GM19463 (cell line): ENCODE measurements at regions not wholly inside any gene's neighbourhood (a gene's known extent, or its start where the extent isn't known, plus 50 kb on each side); places are given as distances from the start of the nearest gene placed in this dataset.

Source experiments
- ATAC-seq: cut with Tn5 transposase; IDR thresholded peaks from one replicate; pipeline ENCODE4 v1.9.1; 2021; ENCODE audit warnings: mild to moderate bottlenecking, moderate library complexity; ENCODE audit not compliant: unreplicated experiment

DNA sequence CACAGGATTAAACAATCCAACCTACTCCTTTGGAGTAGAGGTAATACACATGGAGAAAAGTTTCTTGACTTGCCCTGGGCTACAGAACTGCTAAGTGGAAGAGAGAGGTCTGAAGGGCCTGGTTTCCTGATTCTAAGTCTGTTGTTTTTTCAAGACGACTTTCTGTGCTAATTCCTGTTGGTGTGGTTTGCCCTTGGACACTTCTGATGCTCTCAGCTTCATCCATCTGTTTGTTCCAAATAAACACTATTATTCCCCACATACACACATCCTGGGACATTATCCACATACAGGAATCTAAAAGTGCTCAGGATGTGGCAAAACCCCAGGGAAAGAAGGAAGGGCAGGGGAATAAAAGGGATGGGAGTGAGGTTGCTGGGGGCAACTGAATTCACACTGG is 393.5 kb upstream of the TBL1XR1 start:
- no peak for ATAC-seq

DNA sequence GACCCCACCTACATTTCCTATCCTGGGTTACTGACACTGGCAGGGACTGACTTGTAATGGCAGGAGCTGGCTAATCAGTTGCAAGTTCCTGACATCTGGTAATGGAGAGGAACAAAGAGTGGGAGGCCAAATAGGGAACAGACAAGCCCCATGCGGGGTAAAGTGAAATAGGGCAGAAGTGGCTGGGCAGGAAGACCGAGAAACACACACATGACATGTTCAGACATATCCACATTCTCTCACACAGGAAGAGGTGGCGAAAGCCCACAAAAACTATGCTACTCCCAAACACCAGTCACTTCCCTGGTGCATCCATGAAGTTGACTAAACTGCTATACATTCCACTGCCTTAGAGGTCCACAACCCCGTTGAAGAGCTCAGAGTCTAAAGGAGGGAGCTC is 394.1 kb upstream of the TBL1XR1 start:
- ATAC-seq, result peak; percentile 69

DNA sequence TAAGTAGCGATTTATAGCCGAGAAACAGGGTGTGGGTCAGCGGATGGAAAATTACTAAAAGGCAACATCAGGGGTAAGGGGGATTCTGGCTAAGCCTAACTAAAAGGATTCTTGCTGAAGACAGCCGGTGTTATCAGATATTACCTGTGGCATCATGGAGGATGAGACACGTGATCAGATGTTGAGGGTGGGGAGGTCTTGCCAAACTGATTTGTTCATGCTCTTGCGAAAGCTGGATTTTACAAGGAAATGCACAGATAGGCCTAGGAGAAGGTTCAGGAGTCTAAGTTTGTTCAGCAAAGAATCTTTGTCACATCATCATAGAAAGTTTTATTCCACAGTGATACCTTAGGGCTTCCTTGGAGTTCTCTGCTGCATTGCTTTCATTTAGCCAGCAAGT is 396.8 kb upstream of the TBL1XR1 start:
- no peak for ATAC-seq

DNA sequence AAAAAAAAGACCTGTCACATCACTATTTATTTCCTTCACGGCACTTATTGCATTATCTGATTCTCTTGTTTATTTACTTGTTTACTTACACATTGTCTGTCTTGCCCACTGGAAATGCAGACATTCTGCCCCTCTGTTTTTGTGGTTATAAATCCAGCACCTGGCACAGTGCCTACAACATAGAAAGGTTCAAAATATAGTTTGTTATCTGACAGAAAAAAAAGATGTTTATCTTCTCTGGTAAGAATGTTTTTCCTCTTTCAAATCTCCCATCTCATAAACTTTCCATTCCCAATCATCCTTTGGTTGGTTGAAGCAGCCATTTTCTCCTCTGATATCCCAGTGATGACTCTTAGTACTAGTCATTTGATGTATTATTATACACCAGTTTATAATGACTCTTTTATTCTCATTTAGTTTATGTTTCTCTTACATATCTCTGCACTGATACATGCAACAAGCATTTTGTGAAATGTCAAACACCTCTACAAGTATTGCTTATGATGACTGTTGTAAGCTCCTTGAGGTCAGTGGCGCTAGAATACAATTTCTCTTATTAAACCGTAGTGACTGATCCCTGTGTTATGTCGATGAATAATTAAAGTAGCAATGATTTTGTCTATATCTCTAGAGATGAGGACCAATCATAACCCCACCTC is 398.4 kb upstream of the TBL1XR1 start:
- no peak for ATAC-seq

DNA sequence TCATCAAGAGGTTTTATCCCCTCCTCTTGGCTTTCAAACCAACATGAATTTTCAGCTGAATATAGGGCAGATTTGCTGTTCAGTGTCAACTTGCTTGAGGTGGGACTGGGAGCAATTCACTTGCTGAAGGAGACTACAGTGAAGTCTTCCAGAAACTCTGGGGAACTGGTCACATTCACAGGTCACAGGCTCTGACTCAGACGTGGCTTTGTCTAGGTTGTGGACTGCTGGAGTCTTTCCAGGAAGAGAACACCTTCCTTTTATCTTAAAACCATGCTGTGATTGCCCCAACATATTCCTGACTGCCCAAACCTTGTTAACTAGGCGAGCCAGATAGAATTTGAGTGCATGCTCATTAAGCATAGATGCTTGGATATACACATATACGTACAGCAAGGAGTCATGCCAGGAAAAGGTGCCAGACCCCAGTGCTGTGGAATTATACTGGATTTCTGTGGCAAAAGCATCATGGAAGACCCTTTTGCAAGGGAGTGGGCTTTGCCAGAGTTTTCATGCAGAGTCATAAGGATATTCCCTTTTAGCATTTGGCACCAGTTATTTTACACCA is 399.1 kb upstream of the TBL1XR1 start:
- ATAC-seq, result no peak

DNA sequence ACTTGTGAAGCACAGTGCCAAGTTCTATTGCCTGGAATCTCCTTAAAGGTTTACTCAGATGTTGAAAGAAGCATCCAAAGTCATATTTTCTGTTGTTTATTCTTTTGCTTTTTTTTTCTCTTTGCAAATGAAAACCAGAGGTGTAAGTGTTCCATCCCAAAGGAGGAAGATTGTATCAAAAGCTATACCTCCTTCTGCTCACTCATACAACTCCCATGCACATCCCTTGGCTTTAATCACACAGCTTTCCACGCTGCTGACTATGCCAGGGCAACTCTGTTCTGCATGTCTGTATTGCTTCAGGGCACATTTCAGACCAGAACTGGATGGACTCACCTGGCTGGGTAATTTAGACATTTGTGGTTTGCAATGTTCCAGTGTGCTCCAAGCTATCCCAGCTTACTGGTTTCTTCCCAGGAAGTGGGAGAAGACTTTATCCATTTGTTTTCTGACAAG is 399.6 kb upstream of the TBL1XR1 start:
- no peak for ATAC-seq

DNA sequence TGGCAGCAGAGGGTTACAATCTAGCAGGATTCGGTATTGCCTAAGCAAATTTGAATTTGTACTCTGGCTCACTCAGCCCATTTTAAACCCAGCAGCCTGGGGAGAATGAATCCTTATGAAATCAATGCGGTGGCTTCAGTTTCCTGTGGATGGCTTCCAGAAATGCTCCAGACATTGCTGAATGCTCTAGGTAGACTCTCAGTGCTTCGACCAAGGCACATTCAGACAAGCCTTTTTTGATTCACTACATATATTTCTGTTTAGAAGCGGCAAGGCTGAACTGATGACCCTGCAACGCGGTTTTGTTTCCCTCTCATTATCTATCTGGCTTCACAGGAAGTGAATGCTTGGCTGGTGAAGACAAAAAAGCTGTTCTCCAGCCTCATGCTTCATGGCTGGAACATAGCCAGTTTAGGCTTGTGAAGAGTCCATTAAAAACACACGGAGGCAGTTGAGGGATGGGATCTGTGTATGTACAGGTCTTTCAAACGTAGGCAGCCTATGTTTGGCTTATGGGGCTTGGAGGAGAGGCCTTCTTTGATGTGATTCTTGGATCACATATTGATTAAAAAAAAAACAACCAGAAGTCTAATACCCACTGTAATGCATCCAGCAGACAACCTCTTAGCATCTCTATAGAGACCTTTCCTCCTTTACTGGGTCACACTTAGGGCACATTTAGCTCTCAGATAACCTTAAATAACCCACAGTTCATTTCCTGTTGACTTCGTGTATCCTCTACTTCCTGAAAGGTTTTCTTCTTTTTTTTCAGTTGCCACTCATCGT is 400.2 kb upstream of the TBL1XR1 start:
- peak; percentile 82 for ATAC-seq

DNA sequence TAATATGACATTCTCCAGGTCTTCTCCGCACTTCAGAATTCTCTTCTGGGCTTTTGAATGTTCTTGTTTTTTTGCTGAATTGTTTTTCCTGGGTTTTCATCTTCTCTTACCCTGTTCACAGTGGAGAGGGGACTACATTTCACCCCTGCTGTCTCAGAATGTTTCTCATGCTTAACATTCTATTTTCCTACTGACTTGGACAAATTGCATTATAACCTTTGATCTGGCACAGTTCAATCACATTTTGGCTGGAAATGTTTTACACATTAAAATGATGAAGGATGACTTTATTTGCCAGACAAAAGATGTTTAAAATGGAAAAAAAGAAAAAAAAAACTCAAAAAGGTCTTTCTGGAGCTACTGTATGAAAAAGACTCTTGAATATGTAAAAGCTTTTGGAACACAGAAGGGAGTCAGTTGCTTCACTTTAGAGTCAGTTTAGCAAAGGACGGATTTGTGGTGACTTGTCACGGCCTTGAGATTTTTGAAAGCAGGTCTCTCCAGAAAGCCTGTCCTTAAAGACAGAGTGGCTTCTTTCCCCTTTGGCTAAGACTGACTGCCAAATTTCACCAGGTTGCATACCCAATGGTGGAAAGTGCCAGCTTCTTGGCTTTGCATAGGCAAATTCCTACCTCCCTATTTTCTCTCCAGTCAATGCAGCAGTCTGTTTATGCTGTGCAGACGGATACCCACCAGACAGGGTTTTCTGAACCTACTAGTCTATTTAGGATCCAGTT is 401.0 kb upstream of the TBL1XR1 start:
- ATAC-seq, result no peak

DNA sequence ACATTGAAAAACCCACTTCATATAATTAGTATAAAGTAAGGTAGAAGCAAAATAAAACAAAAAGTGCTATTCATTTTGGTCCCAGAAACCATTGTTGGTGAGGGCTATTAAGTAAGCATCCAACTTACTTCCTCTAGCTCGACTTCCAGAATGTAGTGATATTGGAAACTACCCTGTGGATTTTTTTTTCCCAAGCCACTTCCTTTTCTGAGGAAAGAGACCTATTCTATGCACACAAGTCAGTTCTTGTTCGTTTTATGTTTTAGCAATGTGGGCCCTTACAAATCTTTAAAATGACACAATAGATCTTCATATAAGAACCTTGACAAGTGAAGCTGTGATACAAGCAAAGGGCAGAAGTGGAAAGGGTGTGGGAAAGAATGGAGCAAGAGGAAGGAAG is 402.0 kb upstream of the TBL1XR1 start:
- no peak for ATAC-seq

DNA sequence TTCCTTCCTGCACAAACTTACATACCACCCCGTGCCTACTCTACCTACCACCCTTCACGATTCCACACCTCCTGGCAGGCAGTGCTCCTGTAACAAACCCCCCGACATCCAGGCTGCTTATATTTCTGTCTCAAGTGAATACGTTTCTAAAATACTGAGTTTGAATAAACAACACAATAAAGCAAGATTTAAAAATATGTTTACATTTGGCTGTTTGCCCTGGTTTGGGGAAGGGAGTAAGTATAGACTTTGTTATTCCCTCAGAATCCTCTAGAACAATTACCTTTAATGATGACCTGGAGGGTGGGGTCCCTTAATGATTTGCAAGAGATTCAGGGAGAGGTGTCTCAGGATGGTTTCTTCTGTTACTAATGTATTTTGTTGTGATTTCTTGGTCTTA is 402.6 kb upstream of the TBL1XR1 start:
- no peak for ATAC-seq

DNA sequence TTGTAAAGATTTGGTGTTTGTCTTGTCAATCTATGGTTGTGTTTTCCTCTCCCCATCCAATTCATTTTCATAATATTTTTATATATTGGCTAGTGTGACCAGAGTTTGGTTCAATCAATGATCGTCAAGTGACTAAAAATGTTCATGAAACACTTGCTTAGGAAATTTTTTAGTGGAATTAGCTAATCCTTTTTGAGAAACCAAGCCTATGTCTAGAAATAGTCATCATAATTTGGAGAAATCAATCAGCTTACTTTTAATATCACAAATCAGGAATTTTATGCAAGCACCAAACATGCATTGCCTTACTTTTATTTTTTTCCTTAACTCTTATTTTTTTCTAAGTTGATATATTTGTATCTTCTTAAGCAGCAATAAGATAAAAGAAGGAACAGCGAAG is 403.1 kb upstream of the TBL1XR1 start:
- no peak for ATAC-seq

DNA sequence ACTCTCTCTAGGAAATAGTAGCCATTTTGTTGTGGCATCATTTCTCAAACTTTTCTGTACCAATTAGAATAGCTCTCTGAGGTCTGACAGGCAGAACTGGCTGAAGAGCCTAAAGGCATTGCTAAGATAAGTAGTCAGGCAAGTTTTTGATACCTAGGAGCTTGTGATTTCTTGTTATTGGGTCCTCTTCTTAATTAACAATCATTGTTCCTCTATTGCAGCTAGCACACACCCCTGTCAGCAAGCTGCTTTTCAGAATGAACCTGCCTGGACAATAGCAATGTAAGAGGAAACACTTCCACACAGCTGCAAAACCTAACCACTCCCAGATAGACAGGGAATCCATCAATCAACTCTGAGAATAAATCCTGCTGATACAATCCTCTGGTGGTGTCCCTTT is 403.9 kb upstream of the TBL1XR1 start:
- ATAC-seq, result no peak

DNA sequence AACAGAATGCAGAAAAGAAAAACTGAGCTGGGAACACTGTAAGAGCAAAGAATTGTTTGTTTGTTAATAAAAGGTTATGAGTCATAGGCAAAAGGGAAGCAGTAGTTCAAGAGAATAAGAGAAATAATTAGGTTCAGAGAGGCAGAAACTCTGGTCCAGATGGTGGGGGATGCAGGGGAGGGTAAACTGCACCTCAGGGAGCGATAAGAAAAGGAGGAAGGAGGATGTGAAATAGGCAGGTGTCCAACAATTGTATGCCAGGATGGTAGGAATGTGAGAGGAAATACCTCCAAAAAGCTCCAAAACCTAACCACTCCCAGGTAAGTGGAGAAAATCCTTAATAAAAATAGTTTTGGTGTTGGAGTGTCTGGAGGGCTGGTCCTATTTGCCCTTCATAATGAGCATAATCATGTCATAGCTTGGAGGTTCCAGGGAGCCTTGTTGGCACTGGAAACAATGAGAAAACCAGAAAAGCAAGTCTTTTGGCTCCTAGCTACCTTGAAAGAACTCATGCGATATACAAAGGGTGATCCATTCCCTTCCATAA is 405.4 kb upstream of the TBL1XR1 start:
- peak; percentile 21 for ATAC-seq

DNA sequence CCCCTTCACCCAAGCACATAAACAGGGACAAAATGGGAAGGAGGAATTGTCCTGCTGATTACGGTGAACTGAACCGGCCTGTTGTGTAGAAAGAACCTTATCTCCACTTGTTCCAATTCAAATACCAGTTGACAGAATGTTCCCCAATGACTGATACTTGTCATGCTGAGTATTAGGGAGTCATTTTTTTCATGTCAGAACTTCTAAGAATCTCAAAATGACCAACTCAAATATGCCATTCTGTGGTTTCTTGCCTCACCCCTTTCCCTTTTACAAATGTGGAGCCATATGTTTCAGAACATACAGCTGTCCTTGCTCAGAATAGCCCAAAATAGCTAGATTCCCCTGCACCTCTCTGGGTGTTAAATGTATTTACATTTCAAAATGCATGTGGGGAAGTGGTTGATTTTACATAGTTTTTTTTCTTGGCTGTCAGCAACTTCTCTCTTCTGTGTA is 405.9 kb upstream of the TBL1XR1 start:
- ATAC-seq, result peak; percentile 82

DNA sequence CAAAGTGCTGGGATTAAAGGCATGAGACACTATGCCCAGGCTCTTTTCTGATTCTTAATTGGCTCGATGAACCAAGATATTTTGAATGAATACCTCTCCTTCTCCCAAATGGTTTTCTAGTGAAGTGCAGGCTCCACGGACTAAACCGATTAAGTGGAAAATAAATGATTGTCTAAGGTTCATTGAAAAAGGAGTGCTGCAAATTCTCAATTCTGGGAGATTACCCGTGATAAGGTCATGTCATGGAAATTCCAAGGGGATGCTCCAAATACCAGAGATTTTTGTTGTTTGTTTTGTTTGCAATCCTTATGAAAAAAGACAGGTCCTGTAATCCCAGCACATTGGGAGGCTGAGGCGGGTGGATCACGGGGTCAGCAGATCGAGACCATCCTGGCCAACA is 406.9 kb upstream of the TBL1XR1 start:
- ATAC-seq, result no peak

DNA sequence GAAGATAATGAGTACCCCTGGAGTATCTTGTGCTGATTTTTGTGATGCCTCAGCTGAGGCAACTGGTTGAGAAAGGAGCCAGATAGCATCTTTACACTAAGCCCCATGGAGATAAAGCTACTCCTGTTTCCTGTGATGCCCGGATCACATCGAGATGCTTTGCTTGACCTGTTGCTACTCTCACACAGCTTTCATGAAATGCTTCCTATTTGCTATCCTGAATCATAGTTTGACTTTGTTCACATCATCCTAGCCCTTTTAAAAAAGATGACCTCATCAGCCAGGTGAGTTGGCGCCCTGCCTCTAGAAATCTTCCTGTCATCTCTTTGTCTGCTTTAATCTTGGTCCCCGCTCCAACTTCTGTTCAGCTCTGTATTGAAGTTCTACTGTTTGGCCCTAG is 409.6 kb upstream of the TBL1XR1 start:
- no peak for ATAC-seq

DNA sequence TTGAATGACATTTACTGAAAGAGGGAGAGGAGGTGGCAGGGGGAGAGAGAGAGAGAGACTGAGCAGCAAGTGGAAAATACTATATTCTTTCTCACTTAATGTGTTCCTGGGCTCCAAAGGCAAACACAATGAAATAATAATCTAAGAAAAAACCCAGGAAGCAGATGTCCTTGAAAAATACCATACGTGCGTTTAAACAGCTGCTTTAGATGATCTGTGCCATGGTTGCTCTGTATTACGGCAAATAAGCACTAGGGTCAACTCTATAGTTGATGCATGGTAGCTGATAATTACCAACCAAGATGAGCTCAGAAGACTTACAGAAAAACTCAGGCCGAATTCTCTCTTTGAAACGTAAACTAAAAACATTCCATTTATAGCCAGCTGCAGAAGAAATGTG is 410.3 kb upstream of the TBL1XR1 start:
- no peak for ATAC-seq

DNA sequence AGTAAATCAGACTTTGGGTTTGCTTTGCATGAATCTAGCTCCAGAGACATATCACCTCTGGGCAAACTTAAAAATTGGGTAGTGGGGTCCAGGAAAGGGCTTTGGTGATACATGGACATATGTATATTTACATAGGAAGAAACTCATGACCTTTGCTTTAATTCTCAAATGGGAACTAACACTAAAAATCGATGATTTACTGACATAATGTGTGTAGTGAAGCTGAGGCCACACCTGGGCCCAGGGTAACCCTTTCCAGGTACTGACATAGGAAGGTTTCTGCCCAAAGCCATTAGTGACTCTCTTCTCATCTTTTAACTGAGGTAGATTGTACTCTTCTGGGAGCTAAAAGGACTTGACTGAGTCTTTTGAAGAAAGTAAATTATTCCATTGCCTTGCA is 411.2 kb upstream of the TBL1XR1 start:
- ATAC-seq, result no peak

DNA sequence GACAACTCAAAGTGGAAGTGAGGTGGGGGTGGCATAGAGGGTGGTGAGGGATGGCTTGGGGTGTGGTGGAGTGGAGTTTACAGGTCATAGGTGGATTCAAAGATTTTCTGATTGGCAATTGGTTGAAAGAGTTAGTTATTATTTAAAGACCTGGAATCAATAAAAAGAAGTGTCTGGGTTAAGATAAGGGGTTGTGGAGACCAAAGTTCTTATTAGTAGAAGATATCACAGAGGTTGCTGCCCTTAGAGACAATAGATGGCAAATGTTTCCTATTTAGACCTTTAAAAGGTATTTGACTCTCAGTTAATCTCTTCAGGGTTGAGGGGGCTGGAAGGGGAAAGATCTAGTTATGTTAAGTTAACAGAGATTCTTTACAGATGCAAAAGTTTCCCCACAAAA is 412.3 kb upstream of the TBL1XR1 start:
- no peak for ATAC-seq

DNA sequence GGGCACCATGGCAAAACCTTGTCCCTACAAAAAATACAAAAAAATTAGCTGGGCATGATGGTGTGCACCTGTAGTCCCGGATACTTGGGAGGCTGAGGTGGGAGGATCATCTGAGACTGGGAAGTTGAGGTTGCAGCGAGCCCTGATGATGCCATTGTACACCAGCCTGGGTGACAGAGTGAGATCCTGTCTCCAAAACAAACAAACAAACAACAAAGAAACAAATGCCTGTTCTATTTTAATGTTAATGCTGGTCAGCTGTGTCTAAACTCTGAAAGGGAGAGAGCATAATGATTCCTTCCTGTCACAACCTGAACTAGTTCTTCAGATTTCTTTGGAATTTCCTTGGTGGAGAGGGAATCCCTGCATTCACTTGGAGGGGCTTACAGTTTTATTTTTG is 413.0 kb upstream of the TBL1XR1 start:
- no peak for ATAC-seq
